GM12873 (cell line): ENCODE measurements at regions not wholly inside any gene's neighbourhood (a gene's known extent, or its start where the extent isn't known, plus 50 kb on each side); places are given as distances from the start of the nearest gene placed in this dataset.

Experiments
- CTCF ChIP-seq: IDR thresholded peaks from 2 replicates; pipeline ENCODE4 v1.5.1; 2012; ENCODE audit warnings: low read depth, mild to moderate bottlenecking, moderate library complexity, low read length, control low read depth; ENCODE audit not compliant: insufficient read depth; ENCODE audit errors: missing control alignments

GRCh38 chr9:109704546-109704945 lies 75.5 kb upstream of the PALM2AKAP2 start:
- no peak for TF ChIP-seq CTCF

- TF ChIP-seq CTCF: no peak
These were observed 74.5 kb upstream of the PALM2AKAP2 start for GRCh38 chr9:109705515-109705914.

- no peak for TF ChIP-seq CTCF
These were observed 72.6 kb upstream of the PALM2AKAP2 start for GRCh38 chr9:109707355-109707754.

- no peak for TF ChIP-seq CTCF
These were observed 71.5 kb upstream of the PALM2AKAP2 start for GRCh38 chr9:109708451-109708945.

GRCh38 chr9:109709866-109710265 lies 70.1 kb upstream of the PALM2AKAP2 start:
- no peak for TF ChIP-seq CTCF

GRCh38 chr9:109710830-109711229 lies 69.2 kb upstream of the PALM2AKAP2 start:
- TF ChIP-seq CTCF: no peak

- no peak for TF ChIP-seq CTCF
These were observed 64.7 kb upstream of the PALM2AKAP2 start for GRCh38 chr9:109715344-109715743.
